ENCODE measurements at regions not wholly inside any gene's neighbourhood (a gene's known extent, or its start where the extent isn't known, plus 50 kb on each side); places are given as distances from the start of the nearest gene placed in this dataset.

DNA sequence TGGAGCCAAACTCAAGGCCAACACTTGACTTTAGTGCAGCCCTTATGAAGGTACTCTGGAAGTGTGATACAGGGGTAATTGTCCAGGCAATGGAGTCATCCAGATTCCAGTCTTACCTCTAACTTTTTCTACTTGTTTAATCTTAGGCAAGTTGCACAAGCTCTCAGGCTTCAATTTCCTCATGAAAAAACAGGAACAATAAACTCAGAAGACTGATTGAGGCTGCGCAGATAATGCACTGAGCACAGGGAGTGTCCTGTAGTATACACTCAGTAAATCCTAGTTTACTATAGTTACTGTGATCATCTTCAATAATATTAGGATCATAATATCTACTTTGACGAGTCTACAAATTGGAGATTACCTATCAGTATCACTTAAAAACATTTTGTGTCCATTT is 127.5 kb upstream of the SMLR1 start:
- TF ChIP-seq EZH2phosphoT487 (IDR thresholded peaks at IDR 0.05; ENCODE audit: low read depth) (no peak), CTCF (IDR thresholded peaks at IDR 0.05; ENCODE audit: low read depth, low read length) (no peak)

Measured in OCI-LY3 (cell line).